HepG2 (cell line): ENCODE measurements at regions not wholly inside any gene's neighbourhood (a gene's known extent, or its start where the extent isn't known, plus 50 kb on each side); places are given as distances from the start of the nearest gene placed in this dataset.

Source experiments
- ARNT ChIP-seq: fragments of 450-650 bp; IDR thresholded peaks from 2 replicates; pipeline ENCODE4 v1.6.1; 2017
- DPF2 ChIP-seq: sonication (generic); formaldehyde crosslinking; IDR thresholded peaks from 2 replicates; pipeline ENCODE4 v1.4.0; 2020; ENCODE audit warnings: mild to moderate bottlenecking, low read depth, missing genetic modification reagents, borderline replicate concordance
- EZH2 ChIP-seq: conservative IDR thresholded peaks from 2 replicates; pipeline ENCODE4 v1.6.1; 2012; ENCODE audit warnings: mild to moderate bottlenecking, low read depth, low read length, moderate library complexity
- PHF21A ChIP-seq: sonication (generic); formaldehyde crosslinking; IDR thresholded peaks from 2 replicates; pipeline ENCODE4 v1.5.0; 2020; ENCODE audit warnings: mild to moderate bottlenecking, missing genetic modification reagents
- POLR2AphosphoS5 ChIP-seq: IDR thresholded peaks from 2 replicates; pipeline ENCODE4 v1.6.1; 2012; ENCODE audit warnings: low read depth, low read length
- TARDBP ChIP-seq: sonication (generic); formaldehyde crosslinking; IDR thresholded peaks from 2 replicates; pipeline ENCODE4 v1.8.0; 2022; ENCODE audit warnings: mild to moderate bottlenecking, missing genetic modification reagents
- ZBTB21 ChIP-seq: sonication (generic); formaldehyde crosslinking; IDR thresholded peaks from 2 replicates; pipeline ENCODE4 v1.4.0; 2020; ENCODE audit warnings: missing genetic modification reagents
- ZFP37 ChIP-seq: sonication (generic); formaldehyde crosslinking; IDR thresholded peaks from 2 replicates; pipeline ENCODE4 v1.4.0; 2020; ENCODE audit warnings: missing genetic modification reagents, borderline replicate concordance
- ZNF180 ChIP-seq: sonication (generic); formaldehyde crosslinking; IDR thresholded peaks from 2 replicates; pipeline ENCODE4 v1.4.0; 2020; ENCODE audit warnings: low read depth, missing genetic modification reagents, borderline replicate concordance

GRCh38 chr3:83683937-83684598, 1274.7 kb upstream of the CADM2 start:
- TF ChIP-seq POLR2AphosphoS5 (no peak), EZH2 (no peak), ZFP37 (no peak), ZNF180 (CRISPR knock-in tag) (no peak), TARDBP (CRISPR knock-in tag) (no peak), DPF2 (no peak), PHF21A (CRISPR knock-in tag) (no peak), ZBTB21 (CRISPR knock-in tag) (no peak), ARNT (no peak)
